T-helper 2 cell treated with Interferon-gamma antibody and Interleukin-4, amounts not matched to agents 5 μg/mL and 100 μg/mL, for 36 hours (primary cell): ENCODE measurements at regions not wholly inside any gene's neighbourhood (a gene's known extent, or its start where the extent isn't known, plus 50 kb on each side); places are given as distances from the start of the nearest gene placed in this dataset.
"Not testable (repeated sequence)": the region's sequence is repeated elsewhere in the genome, so short reads cannot be mapped to it uniquely, and the experiment has no call there.

Source experiments
- DNase-seq: peaks from one replicate; pipeline ENCODE4 v3.0.0; 2021; ENCODE audit warnings: low spot score
- H3K27ac Mint-ChIP-seq: one replicate; pipeline ENCODE4 v1.8.0; 2021; ENCODE audit warnings: mild to moderate bottlenecking, mixed read lengths
- H3K27me3 Mint-ChIP-seq: one replicate; pipeline ENCODE4 v1.8.0; 2021; ENCODE audit warnings: low read depth, mixed read lengths
- H3K36me3 Mint-ChIP-seq: one replicate; pipeline ENCODE4 v1.8.0; 2021; ENCODE audit warnings: low read depth, mixed read lengths
- H3K4me1 Mint-ChIP-seq: one replicate; pipeline ENCODE4 v1.8.0; 2021; ENCODE audit warnings: low read depth, mixed read lengths
- H3K4me3 Mint-ChIP-seq: one replicate; pipeline ENCODE4 v1.8.0; 2022; ENCODE audit warnings: mild to moderate bottlenecking, moderate library complexity, mixed read lengths
- H3K9me3 Mint-ChIP-seq: one replicate; pipeline ENCODE4 v1.8.0; 2021; ENCODE audit warnings: mixed read lengths

GRCh38 chr5:158593925-158594324, 505.8 kb downstream of the EBF1 start:
- no peaks in the 10 kb centered on the region for H3K9me3 Mint-ChIP-seq
- H3K36me3 Mint-ChIP-seq = no peaks in the 10 kb centered on the region
- H3K4me1 Mint-ChIP-seq = no peaks in the 10 kb centered on the region
- H3K27ac Mint-ChIP-seq = no peak overlapping the region
- no peaks in the 10 kb centered on the region for H3K27me3 Mint-ChIP-seq
- no peak for DNase-seq
- H3K4me3 Mint-ChIP-seq = no peak overlapping the region

- H3K9me3 Mint-ChIP-seq = no peaks in the 10 kb centered on the region
- no peak for DNase-seq
- H3K27me3 Mint-ChIP-seq = no peaks in the 10 kb centered on the region
- no peak overlapping the region for H3K4me3 Mint-ChIP-seq
- no peak overlapping the region for H3K27ac Mint-ChIP-seq
- H3K36me3 Mint-ChIP-seq = no peaks in the 10 kb centered on the region
- H3K4me1 Mint-ChIP-seq = no peaks in the 10 kb centered on the region
Observed at GRCh38 chr5:158591301-158591863, 508.3 kb downstream of the EBF1 start.

GRCh38 chr5:158590746-158591300, 508.9 kb downstream of the EBF1 start:
- no peak overlapping the region for H3K27ac Mint-ChIP-seq
- H3K4me1 Mint-ChIP-seq = no peaks in the 10 kb centered on the region
- no peak overlapping the region for H3K4me3 Mint-ChIP-seq
- H3K36me3 Mint-ChIP-seq = no peaks in the 10 kb centered on the region
- no peaks in the 10 kb centered on the region for H3K27me3 Mint-ChIP-seq
- H3K9me3 Mint-ChIP-seq = no peaks in the 10 kb centered on the region
- no peak for DNase-seq

GRCh38 chr5:158589939-158590338, 509.8 kb downstream of the EBF1 start:
- Mint-ChIP-seq H3K4me3 (no peak overlapping the region), H3K9me3 (peaks cover 5% of the 10 kb centered on the region), H3K4me1 (no peaks in the 10 kb centered on the region), H3K27ac (no peak overlapping the region), H3K36me3 (no peaks in the 10 kb centered on the region), H3K27me3 (no peaks in the 10 kb centered on the region)
- no peak for DNase-seq

GRCh38 chr5:158588617-158589016, 511.1 kb downstream of the EBF1 start:
- no peak overlapping the region for H3K4me3 Mint-ChIP-seq
- H3K27me3 Mint-ChIP-seq = no peaks in the 10 kb centered on the region
- DNase-seq = no peak

GRCh38 chr5:158586054-158586453, 513.7 kb downstream of the EBF1 start:
- DNase-seq = no peak
- no peak overlapping the region for H3K27ac Mint-ChIP-seq
- H3K9me3 Mint-ChIP-seq = peaks cover 17% of the 10 kb centered on the region
- no peaks in the 10 kb centered on the region for H3K36me3 Mint-ChIP-seq
- no peak overlapping the region for H3K4me3 Mint-ChIP-seq
- H3K4me1 Mint-ChIP-seq = no peaks in the 10 kb centered on the region
- H3K27me3 Mint-ChIP-seq = no peaks in the 10 kb centered on the region

More at GRCh38 chr5:158588617-158589016, 511.1 kb downstream of the EBF1 start:
- Mint-ChIP-seq H3K4me1 (no peaks in the 10 kb centered on the region), H3K27ac (no peak overlapping the region), H3K9me3 (peaks cover 10% of the 10 kb centered on the region), H3K36me3 (no peaks in the 10 kb centered on the region)

GRCh38 chr5:158582669-158583068, 517.0 kb downstream of the EBF1 start:
- not testable (repeated sequence) for H3K4me1 Mint-ChIP-seq, H3K36me3 Mint-ChIP-seq, H3K27ac Mint-ChIP-seq, H3K4me3 Mint-ChIP-seq, DNase-seq, H3K27me3 Mint-ChIP-seq
- H3K9me3 Mint-ChIP-seq = peaks cover 26% of the 10 kb centered on the region

- no peaks in the 10 kb centered on the region for H3K27me3 Mint-ChIP-seq
- H3K9me3 Mint-ChIP-seq = no peaks in the 10 kb centered on the region
- no peak for DNase-seq
- no peak overlapping the region for H3K4me3 Mint-ChIP-seq
- no peak overlapping the region for H3K27ac Mint-ChIP-seq
- no peaks in the 10 kb centered on the region for H3K36me3 Mint-ChIP-seq
- no peaks in the 10 kb centered on the region for H3K4me1 Mint-ChIP-seq
Observed at GRCh38 chr5:158573829-158574228, 525.9 kb downstream of the EBF1 start.

GRCh38 chr5:158570502-158570901, 529.2 kb downstream of the EBF1 start:
- no peak for DNase-seq
- H3K4me3 Mint-ChIP-seq = no peak overlapping the region
- no peaks in the 10 kb centered on the region for H3K4me1 Mint-ChIP-seq
- H3K27me3 Mint-ChIP-seq = peaks cover 4% of the 10 kb centered on the region
- no peaks in the 10 kb centered on the region for H3K9me3 Mint-ChIP-seq
- H3K27ac Mint-ChIP-seq = no peak overlapping the region
- no peaks in the 10 kb centered on the region for H3K36me3 Mint-ChIP-seq

GRCh38 chr5:158569534-158569933, 530.2 kb downstream of the EBF1 start:
- Mint-ChIP-seq H3K9me3 (no peaks in the 10 kb centered on the region), H3K36me3 (no peaks in the 10 kb centered on the region), H3K4me1 (no peaks in the 10 kb centered on the region), H3K27ac (no peak overlapping the region), H3K27me3 (peaks cover 4% of the 10 kb centered on the region), H3K4me3 (no peak overlapping the region)
- no peak for DNase-seq

- Mint-ChIP-seq H3K4me1 (no peaks in the 10 kb centered on the region), H3K36me3 (no peaks in the 10 kb centered on the region), H3K9me3 (no peaks in the 10 kb centered on the region), H3K4me3 (no peak overlapping the region), H3K27ac (no peak overlapping the region), H3K27me3 (peaks cover 4% of the 10 kb centered on the region)
- no peak for DNase-seq
Observed at GRCh38 chr5:158565017-158565789, 534.5 kb downstream of the EBF1 start.

- peaks cover 4% of the 10 kb centered on the region for H3K27me3 Mint-ChIP-seq
- H3K4me1 Mint-ChIP-seq = no peaks in the 10 kb centered on the region
- no peaks in the 10 kb centered on the region for H3K9me3 Mint-ChIP-seq
- no peak for DNase-seq
- H3K4me3 Mint-ChIP-seq = no peak overlapping the region
- H3K27ac Mint-ChIP-seq = no peak overlapping the region
- no peaks in the 10 kb centered on the region for H3K36me3 Mint-ChIP-seq
Observed at GRCh38 chr5:158563760-158564390, 535.8 kb downstream of the EBF1 start.

- Mint-ChIP-seq H3K36me3 (no peaks in the 10 kb centered on the region), H3K9me3 (no peaks in the 10 kb centered on the region), H3K27me3 (peaks cover 4% of the 10 kb centered on the region), H3K27ac (no peak overlapping the region), H3K4me1 (no peaks in the 10 kb centered on the region), H3K4me3 (no peak overlapping the region)
- DNase-seq = no peak
Observed at GRCh38 chr5:158561562-158562190, 538.0 kb downstream of the EBF1 start.

GRCh38 chr5:158560170-158560569, 539.5 kb downstream of the EBF1 start:
- no peaks in the 10 kb centered on the region for H3K27me3 Mint-ChIP-seq
- H3K9me3 Mint-ChIP-seq = no peaks in the 10 kb centered on the region
- H3K4me1 Mint-ChIP-seq = no peaks in the 10 kb centered on the region
- no peaks in the 10 kb centered on the region for H3K36me3 Mint-ChIP-seq
- no peak overlapping the region for H3K27ac Mint-ChIP-seq
- no peak overlapping the region for H3K4me3 Mint-ChIP-seq
- no peak for DNase-seq
